A549 (cell line): ENCODE measurements at regions not wholly inside any gene's neighbourhood (a gene's known extent, or its start where the extent isn't known, plus 50 kb on each side); places are given as distances from the start of the nearest gene placed in this dataset.

Source experiments
- ATAC-seq, 2 experiments: fragments of 200-7000 bp in 1 of 2; fragments of >200 bp in 1 of 2; cut with Nextera tagmentation in 1 of 2; cut with Tn5 transposase in 1 of 2; 3 replicates each; pipeline versions ENCODE4 v1.8.0 to v1.9.1; 2018 to 2020; ENCODE audit warnings: mild to moderate bottlenecking in 1 of 2, moderate library complexity in 1 of 2
- CTCF ChIA-PET: fragments of 300-600 bp; sonication (Branson Sonifier 250); formaldehyde crosslinking; extraction: SDS; loops from one replicate; lab custom pipeline; 2021; ENCODE audit warnings: antibody characterized with exemption, inconsistent platforms; lab: Yijun Ruan, JAX
- POLR2A ChIA-PET: fragments of 350-600 bp; formaldehyde crosslinking; extraction: SDS; loops from one replicate; lab custom pipeline; 2021; ENCODE audit warnings: antibody characterized with exemption, inconsistent platforms; lab: Yijun Ruan, JAX
- DNase-seq, 2 experiments: peaks; one replicate each; pipeline versions ENCODE4 v3.0.0 to v3.0.0-alpha.2; 2011 to 2016; ENCODE audit warnings: low read depth in 1 of 2, low spot score in 1 of 2
- FAIRE-seq: peaks from 2 replicates; lab custom pipeline; 2011; peaks lifted over from hg19 to GRCh38; lab: Jason Lieb, UNC
- H3K27ac ChIP-seq, 2 experiments: fragments of >200 bp; sonication (Bioruptor Twin); formaldehyde crosslinking; 3 replicates each; pipeline ENCODE4 v1.5.1; 2016 to 2017
- H3K4me1 ChIP-seq: fragments of >200 bp; sonication (Bioruptor Twin); formaldehyde crosslinking; 3 replicates; pipeline ENCODE4 v1.6.1; 2016
- H3K4me2 ChIP-seq: fragments of >200 bp; sonication (Bioruptor Twin); formaldehyde crosslinking; 3 replicates; pipeline ENCODE4 v1.6.1; 2016
- H3K4me3 ChIP-seq: fragments of >200 bp; sonication (Bioruptor Twin); formaldehyde crosslinking; 3 replicates; pipeline ENCODE4 v1.5.1; 2016
- H3K9me3 ChIP-seq: fragments of >200 bp; sonication (Bioruptor Twin); formaldehyde crosslinking; 3 replicates; pipeline ENCODE4 v1.6.1; 2016
- CBX2 ChIP-seq: fragments of 200-600 bp; sonication (generic); IDR thresholded peaks from 2 replicates; pipeline ENCODE4 v1.6.1; 2016; ENCODE audit warnings: low read depth, mild to moderate bottlenecking, borderline replicate concordance
- CBX8 ChIP-seq: fragments of 200-600 bp; sonication (generic); IDR thresholded peaks from 2 replicates; pipeline ENCODE4 v1.6.1; 2016
- CHD2 ChIP-seq: fragments of 150-350 bp; IDR thresholded peaks from 2 replicates; pipeline ENCODE4 v1.6.1; 2014; ENCODE audit warnings: low read length; ENCODE audit not compliant: partially characterized antibody
- ESRRA ChIP-seq: fragments of 150-350 bp; IDR thresholded peaks from 2 replicates; pipeline ENCODE4 v1.6.1; 2014; ENCODE audit warnings: mild to moderate bottlenecking, low read length, borderline replicate concordance
- FOXS1 ChIP-seq: fragments of 250-450 bp; sonication (Bioruptor Pico); IDR thresholded peaks from 2 replicates; pipeline ENCODE4 v1.5.0; 2020; ENCODE audit warnings: mild to moderate bottlenecking, moderate library complexity
- GATA3 ChIP-seq: IDR thresholded peaks from 2 replicates; pipeline ENCODE4 v1.6.1; 2012; ENCODE audit warnings: borderline replicate concordance
- HEYL ChIP-seq: fragments of 250-450 bp; sonication (Bioruptor Pico); IDR thresholded peaks from 2 replicates; pipeline ENCODE4 v1.8.0; 2021; ENCODE audit warnings: mild to moderate bottlenecking, moderate library complexity
- HOXA7 ChIP-seq: fragments of 250-450 bp; sonication (Bioruptor Pico); IDR thresholded peaks from 2 replicates; pipeline ENCODE4 v1.5.0; 2020; ENCODE audit warnings: mild to moderate bottlenecking, moderate library complexity
- HOXB13 ChIP-seq: fragments of 250-450 bp; sonication (Bioruptor Pico); IDR thresholded peaks from 2 replicates; pipeline ENCODE4 v1.5.0; 2020; ENCODE audit warnings: low read depth, mild to moderate bottlenecking, moderate library complexity
- HOXB5 ChIP-seq: fragments of 250-450 bp; sonication (Bioruptor Pico); IDR thresholded peaks from 2 replicates; pipeline ENCODE4 v1.5.0; 2020; ENCODE audit warnings: mild to moderate bottlenecking, moderate library complexity
- JUN ChIP-seq, 2 experiments: fragments of >200 bp; sonication (Bioruptor Twin); formaldehyde crosslinking; IDR thresholded peaks; 2 replicates in 1 of 2; 3 replicates in 1 of 2; pipeline ENCODE4 v1.6.1; 2016 to 2017
- KDM5A ChIP-seq: fragments of 200-600 bp; sonication (generic); IDR thresholded peaks from 2 replicates; pipeline ENCODE4 v1.6.1; 2016; ENCODE audit warnings: antibody characterized with exemption, mild to moderate bottlenecking
- MAFK ChIP-seq: fragments of 450-650 bp; IDR thresholded peaks from 2 replicates; pipeline ENCODE4 v1.6.1; 2014; ENCODE audit not compliant: partially characterized antibody
- NR3C1 ChIP-seq: fragments of >200 bp; sonication (Bioruptor Twin); formaldehyde crosslinking; IDR thresholded peaks from 3 replicates; pipeline ENCODE4 v1.6.1; 2017
- POLR2A ChIP-seq: IDR thresholded peaks from 2 replicates; pipeline ENCODE4 v1.6.1; 2012; ENCODE audit warnings: mild to moderate bottlenecking, low read length
- POLR2AphosphoS2 ChIP-seq: conservative IDR thresholded peaks from 2 replicates; pipeline ENCODE4 v1.6.1; 2012; ENCODE audit warnings: low read length, improper control_type of control experiment, inconsistent platforms
- RCOR1 ChIP-seq: fragments of 150-350 bp; IDR thresholded peaks from 2 replicates; pipeline ENCODE4 v1.6.1; 2014; ENCODE audit warnings: antibody characterized with exemption, low read length, low read depth
- SMC3 ChIP-seq: fragments of >200 bp; sonication (Bioruptor Twin); formaldehyde crosslinking; IDR thresholded peaks from 3 replicates; pipeline ENCODE4 v1.6.1; 2018; ENCODE audit warnings: inconsistent platforms
- SREBF2 ChIP-seq: fragments of 450-650 bp; IDR thresholded peaks from 2 replicates; pipeline ENCODE4 v1.6.1; 2014; ENCODE audit warnings: mild to moderate bottlenecking, moderate library complexity
- TFCP2L1 ChIP-seq: fragments of 250-450 bp; sonication (Bioruptor Pico); IDR thresholded peaks from 2 replicates; pipeline ENCODE4 v1.5.0; 2021; ENCODE audit warnings: mild to moderate bottlenecking
- ZFP36 ChIP-seq: fragments of 450-650 bp; IDR thresholded peaks from 2 replicates; pipeline ENCODE4 v1.6.1; 2014; ENCODE audit warnings: borderline replicate concordance; ENCODE audit not compliant: partially characterized antibody
- ZNF302 ChIP-seq: fragments of 250-450 bp; sonication (Bioruptor Pico); IDR thresholded peaks from 2 replicates; pipeline ENCODE4 v1.9.0; 2021; ENCODE audit warnings: inconsistent platforms, mild to moderate bottlenecking, moderate library complexity
- ZSCAN20 ChIP-seq: fragments of 250-450 bp; sonication (Bioruptor Pico); IDR thresholded peaks from 2 replicates; pipeline ENCODE4 v1.8.0; 2022; ENCODE audit warnings: mild to moderate bottlenecking, moderate library complexity
- WGBS: methylation state at CpG from one replicate; pipeline ENCODE4 v1.1.6; 2017; ENCODE audit errors: missing lambda C conversion rate; 5-methylcytosine and 5-hydroxymethylcytosine counted together
- TF ChIP-seq, protein P1 (sequence below): IDR thresholded peaks from 2 replicates; pipeline ENCODE4 v1.6.1; 2012
- TF ChIP-seq, protein P2 (sequence below): IDR thresholded peaks from 2 replicates; pipeline ENCODE4 v1.6.1; 2012
- TF ChIP-seq, protein P3 (sequence below): fragments of 150-350 bp; IDR thresholded peaks from 2 replicates; pipeline ENCODE4 v1.6.1; 2014; ENCODE audit warnings: low read depth, mild to moderate bottlenecking, low read length
- TF ChIP-seq, protein P4 (sequence below): fragments of 250-450 bp; sonication (Bioruptor Pico); IDR thresholded peaks from 2 replicates; pipeline ENCODE4 v1.5.0; 2020; ENCODE audit warnings: low read depth, mild to moderate bottlenecking, moderate library complexity
- TF ChIP-seq, protein P5 (sequence below): fragments of 250-450 bp; sonication (Bioruptor Pico); IDR thresholded peaks from 2 replicates; pipeline ENCODE4 v1.5.0; 2021; ENCODE audit warnings: mild to moderate bottlenecking, moderate library complexity, borderline replicate concordance
- TF ChIP-seq, protein P6 (sequence below): fragments of >200 bp; sonication (Bioruptor Twin); formaldehyde crosslinking; IDR thresholded peaks from 3 replicates; pipeline ENCODE4 v1.5.1; 2016
- TF ChIP-seq, protein P7 (sequence below): fragments of >200 bp; sonication (Bioruptor Twin); formaldehyde crosslinking; IDR thresholded peaks from 2 replicates; pipeline ENCODE4 v1.6.1; 2016

DNA sequence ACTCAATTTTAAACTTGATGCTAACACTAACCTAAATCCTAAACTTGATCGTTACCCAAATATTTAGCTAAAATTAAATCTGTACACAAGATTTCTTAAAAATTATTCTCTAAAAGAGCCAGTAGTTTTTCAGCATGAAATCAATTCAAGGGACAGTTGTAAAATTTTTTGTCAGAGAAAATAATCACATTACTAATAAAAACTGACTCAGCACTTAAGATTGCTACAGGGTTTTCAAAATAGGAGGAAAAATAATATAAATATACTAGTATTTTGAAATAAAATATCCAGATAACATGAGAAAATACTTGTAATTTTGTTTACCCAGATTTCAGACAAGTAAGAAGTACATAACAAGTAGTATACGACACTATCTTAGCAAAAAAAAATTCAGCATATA is 1268.1 kb upstream of the USP15 start:
- TF ChIP-seq TFCP2L1 (CRISPR knock-in tag) (no peak), MAFK (peak; percentile 38)
- H3K4me1 ChIP-seq = no peaks in the 10 kb centered on the region
- H3K4me2 ChIP-seq = no peak overlapping the region
- 0 out of 3 replicates have a peak, but pooled peaks cover 4% of the 10 kb centered on the region for H3K9me3 ChIP-seq
- ATAC-seq (no peak), DNase-seq (no peak), FAIRE-seq (no peak)
- 17% methylated on average over 2 of the region's 2 CpGs for WGBS
- H3K27ac ChIP-seq = no peak overlapping the region
- H3K4me3 ChIP-seq = no peak overlapping the region
- ChIA-PET CTCF (no interaction called here), POLR2A (no interaction called here)

DNA sequence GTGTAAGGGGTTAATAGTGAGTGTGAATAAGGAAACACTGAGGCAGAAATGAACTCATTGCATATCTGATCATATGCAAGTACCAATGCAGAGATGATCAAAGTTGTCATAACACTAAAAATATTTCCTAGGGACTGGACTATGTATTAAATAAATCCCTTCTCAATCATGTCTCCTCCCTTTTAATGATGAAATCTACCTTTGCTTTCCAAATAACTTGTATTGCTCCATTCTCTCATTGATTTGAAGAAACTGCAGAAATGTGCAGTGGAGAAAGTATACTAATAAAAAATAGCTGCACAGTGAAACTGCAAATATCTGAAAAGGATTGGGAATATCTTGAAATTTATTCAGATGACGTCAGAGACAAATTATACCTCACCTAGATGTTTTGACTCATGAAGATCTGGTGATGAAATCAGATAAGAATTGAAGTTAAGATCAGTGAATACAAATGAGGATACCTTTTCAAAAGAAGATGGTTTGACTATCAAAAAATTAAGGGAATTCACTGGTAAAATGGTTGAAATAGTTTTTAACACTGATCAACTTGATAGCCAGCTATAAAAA is 1264.9 kb upstream of the USP15 start:
- Histone ChIP-seq H3K4me2 (no peak overlapping the region), H3K4me1 (no peaks in the 10 kb centered on the region), H3K4me3 (no peak overlapping the region), H3K9me3 (no peaks in the 10 kb centered on the region), H3K27ac (no peak overlapping the region)
- FAIRE-seq (no peak), DNase-seq (no peak), ATAC-seq (no peak)
- CTCF ChIA-PET = no interaction called here
- POLR2A ChIA-PET = no interaction called here
- 5% methylated on average over 1 of the region's 1 CpG for WGBS
- TF ChIP-seq FOXS1 (CRISPR knock-in tag) (no peak), SREBF2 (no peak), RCOR1 (no peak), ZFP36 (no peak), ESRRA (no peak), SMC3 (no peak), JUN (IDR thresholded peaks at IDR 0.05) (no peak), GATA3 (no peak), KDM5A (no peak), CBX2 (no peak)
- TF ChIP-seq, protein P1, sequence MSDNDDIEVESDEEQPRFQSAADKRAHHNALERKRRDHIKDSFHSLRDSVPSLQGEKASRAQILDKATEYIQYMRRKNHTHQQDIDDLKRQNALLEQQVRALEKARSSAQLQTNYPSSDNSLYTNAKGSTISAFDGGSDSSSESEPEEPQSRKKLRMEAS = no peak
- TF ChIP-seq, protein P2, sequence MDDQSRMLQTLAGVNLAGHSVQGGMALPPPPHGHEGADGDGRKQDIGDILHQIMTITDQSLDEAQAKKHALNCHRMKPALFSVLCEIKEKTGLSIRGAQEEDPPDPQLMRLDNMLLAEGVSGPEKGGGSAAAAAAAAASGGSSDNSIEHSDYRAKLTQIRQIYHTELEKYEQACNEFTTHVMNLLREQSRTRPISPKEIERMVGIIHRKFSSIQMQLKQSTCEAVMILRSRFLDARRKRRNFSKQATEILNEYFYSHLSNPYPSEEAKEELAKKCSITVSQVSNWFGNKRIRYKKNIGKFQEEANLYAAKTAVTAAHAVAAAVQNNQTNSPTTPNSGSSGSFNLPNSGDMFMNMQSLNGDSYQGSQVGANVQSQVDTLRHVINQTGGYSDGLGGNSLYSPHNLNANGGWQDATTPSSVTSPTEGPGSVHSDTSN = no peak
- TF ChIP-seq, protein P3, sequence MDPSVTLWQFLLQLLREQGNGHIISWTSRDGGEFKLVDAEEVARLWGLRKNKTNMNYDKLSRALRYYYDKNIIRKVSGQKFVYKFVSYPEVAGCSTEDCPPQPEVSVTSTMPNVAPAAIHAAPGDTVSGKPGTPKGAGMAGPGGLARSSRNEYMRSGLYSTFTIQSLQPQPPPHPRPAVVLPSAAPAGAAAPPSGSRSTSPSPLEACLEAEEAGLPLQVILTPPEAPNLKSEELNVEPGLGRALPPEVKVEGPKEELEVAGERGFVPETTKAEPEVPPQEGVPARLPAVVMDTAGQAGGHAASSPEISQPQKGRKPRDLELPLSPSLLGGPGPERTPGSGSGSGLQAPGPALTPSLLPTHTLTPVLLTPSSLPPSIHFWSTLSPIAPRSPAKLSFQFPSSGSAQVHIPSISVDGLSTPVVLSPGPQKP = no peak
- TF ChIP-seq, protein P4, sequence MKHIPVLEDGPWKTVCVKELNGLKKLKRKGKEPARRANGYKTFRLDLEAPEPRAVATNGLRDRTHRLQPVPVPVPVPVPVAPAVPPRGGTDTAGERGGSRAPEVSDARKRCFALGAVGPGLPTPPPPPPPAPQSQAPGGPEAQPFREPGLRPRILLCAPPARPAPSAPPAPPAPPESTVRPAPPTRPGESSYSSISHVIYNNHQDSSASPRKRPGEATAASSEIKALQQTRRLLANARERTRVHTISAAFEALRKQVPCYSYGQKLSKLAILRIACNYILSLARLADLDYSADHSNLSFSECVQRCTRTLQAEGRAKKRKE (CRISPR knock-in tag) = no peak

DNA sequence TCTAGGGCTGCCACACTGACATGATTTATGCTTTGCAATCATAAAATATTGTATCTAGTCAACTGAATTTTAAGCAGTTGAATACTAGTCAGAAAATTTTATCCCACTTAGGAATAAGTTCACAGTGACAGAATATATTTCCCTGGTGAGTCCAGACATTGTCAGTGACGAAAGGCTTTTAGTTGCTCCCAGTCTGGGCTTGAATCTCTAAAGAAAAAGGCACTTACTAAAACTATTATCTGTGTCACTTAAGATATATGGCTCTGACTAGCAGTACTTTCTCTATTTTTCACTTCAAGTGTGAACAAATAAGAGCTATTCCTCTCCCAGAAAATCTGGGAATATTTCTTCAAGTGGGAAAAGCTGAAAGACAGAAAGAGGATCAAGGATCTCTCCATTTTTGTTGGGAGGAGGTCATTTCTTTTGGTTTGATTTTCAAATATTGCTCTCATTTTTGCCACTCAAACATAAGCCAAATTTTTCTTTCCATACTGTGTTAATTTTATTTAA is 1262.3 kb upstream of the USP15 start:
- FAIRE-seq (no peak), ATAC-seq (no peak), DNase-seq (no peak)
- H3K9me3 ChIP-seq = no peaks in the 10 kb centered on the region
- H3K4me3 ChIP-seq = no peak overlapping the region
- no peak for TF ChIP-seq HOXA7
- TF ChIP-seq HOXB13 (CRISPR knock-in tag) = no peak
- TF ChIP-seq, protein P5, sequence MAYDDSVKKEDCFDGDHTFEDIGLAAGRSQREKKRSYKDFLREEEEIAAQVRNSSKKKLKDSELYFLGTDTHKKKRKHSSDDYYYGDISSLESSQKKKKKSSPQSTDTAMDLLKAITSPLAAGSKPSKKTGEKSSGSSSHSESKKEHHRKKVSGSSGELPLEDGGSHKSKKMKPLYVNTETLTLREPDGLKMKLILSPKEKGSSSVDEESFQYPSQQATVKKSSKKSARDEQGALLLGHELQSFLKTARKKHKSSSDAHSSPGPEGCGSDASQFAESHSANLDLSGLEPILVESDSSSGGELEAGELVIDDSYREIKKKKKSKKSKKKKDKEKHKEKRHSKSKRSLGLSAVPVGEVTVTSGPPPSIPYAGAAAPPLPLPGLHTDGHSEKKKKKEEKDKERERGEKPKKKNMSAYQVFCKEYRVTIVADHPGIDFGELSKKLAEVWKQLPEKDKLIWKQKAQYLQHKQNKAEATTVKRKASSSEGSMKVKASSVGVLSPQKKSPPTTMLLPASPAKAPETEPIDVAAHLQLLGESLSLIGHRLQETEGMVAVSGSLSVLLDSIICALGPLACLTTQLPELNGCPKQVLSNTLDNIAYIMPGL (CRISPR knock-in tag) = no peak
- TF ChIP-seq ESRRA = no peak
- no peak for TF ChIP-seq CHD2
- no peak for TF ChIP-seq NR3C1
- TF ChIP-seq POLR2A = no peak
- no peak for TF ChIP-seq ZNF302 (CRISPR knock-in tag)
- no peak for TF ChIP-seq HOXB5 (CRISPR knock-in tag)
- no peak for TF ChIP-seq ZSCAN20 (CRISPR knock-in tag)
- TF ChIP-seq, protein P6, sequence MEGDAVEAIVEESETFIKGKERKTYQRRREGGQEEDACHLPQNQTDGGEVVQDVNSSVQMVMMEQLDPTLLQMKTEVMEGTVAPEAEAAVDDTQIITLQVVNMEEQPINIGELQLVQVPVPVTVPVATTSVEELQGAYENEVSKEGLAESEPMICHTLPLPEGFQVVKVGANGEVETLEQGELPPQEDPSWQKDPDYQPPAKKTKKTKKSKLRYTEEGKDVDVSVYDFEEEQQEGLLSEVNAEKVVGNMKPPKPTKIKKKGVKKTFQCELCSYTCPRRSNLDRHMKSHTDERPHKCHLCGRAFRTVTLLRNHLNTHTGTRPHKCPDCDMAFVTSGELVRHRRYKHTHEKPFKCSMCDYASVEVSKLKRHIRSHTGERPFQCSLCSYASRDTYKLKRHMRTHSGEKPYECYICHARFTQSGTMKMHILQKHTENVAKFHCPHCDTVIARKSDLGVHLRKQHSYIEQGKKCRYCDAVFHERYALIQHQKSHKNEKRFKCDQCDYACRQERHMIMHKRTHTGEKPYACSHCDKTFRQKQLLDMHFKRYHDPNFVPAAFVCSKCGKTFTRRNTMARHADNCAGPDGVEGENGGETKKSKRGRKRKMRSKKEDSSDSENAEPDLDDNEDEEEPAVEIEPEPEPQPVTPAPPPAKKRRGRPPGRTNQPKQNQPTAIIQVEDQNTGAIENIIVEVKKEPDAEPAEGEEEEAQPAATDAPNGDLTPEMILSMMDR = no peak
- no peak for TF ChIP-seq CBX8
- TF ChIP-seq, protein P7, sequence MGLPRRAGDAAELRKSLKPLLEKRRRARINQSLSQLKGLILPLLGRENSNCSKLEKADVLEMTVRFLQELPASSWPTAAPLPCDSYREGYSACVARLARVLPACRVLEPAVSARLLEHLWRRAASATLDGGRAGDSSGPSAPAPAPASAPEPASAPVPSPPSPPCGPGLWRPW = no peak
- TF ChIP-seq POLR2AphosphoS2 = no peak
- TF ChIP-seq HEYL (CRISPR knock-in tag) = no peak
- WGBS = 11% methylated on average over 1 of the region's 1 CpG
- no peak overlapping the region for H3K4me2 ChIP-seq
- H3K4me1 ChIP-seq = no peaks in the 10 kb centered on the region
- H3K27ac ChIP-seq = no peak overlapping the region
- ChIA-PET POLR2A (no interaction called here), CTCF (no interaction called here)
